ENCODE measurements at regions not wholly inside any gene's neighbourhood (a gene's known extent, or its start where the extent isn't known, plus 50 kb on each side); places are given as distances from the start of the nearest gene placed in this dataset.

- TF ChIP-seq CTCF (IDR thresholded peaks at IDR 0.05) (no peak), POLR2A (IDR thresholded peaks at IDR 0.05) (no peak), POLR2AphosphoS5 (IDR thresholded peaks at IDR 0.05) (no peak)
Observed at GRCh38 chr2:114213808-114214207, 228.6 kb upstream of the DPP10 start.
